CD4-positive, alpha-beta T cell treated with Interleukin-10 for 1 hour (primary cell): ENCODE measurements at regions not wholly inside any gene's neighbourhood (a gene's known extent, or its start where the extent isn't known, plus 50 kb on each side); places are given as distances from the start of the nearest gene placed in this dataset.
"Not testable (repeated sequence)": the region's sequence is repeated elsewhere in the genome, so short reads cannot be mapped to it uniquely, and the experiment has no call there.

Experiments used
- DNase-seq: peaks from one replicate; pipeline ENCODE4 v3.0.0-alpha.2; 2020

- DNase-seq = no peak
Measured at GRCh38 chr1:55888685-55889317, 673.6 kb upstream of the USP24 start.

- DNase-seq = no peak
Measured at GRCh38 chr1:55886856-55887712, 671.9 kb upstream of the USP24 start.

- DNase-seq = no peak
Measured at GRCh38 chr1:55885619-55886018, 670.5 kb upstream of the USP24 start.

- DNase-seq = no peak
Measured at GRCh38 chr1:55882931-55883330, 667.8 kb upstream of the USP24 start.

GRCh38 chr1:55879346-55879745, 664.2 kb upstream of the USP24 start:
- DNase-seq = no peak

- DNase-seq = no peak
Measured at GRCh38 chr1:55877437-55878232, 662.5 kb upstream of the USP24 start.

GRCh38 chr1:55876276-55877060, 661.3 kb upstream of the USP24 start:
- DNase-seq = no peak

GRCh38 chr1:55870106-55870505, 654.9 kb upstream of the USP24 start:
- DNase-seq = no peak

GRCh38 chr1:55869065-55869464, 653.9 kb upstream of the USP24 start:
- no peak for DNase-seq

GRCh38 chr1:55868026-55868425, 652.9 kb upstream of the USP24 start:
- DNase-seq = no peak

- DNase-seq = no peak
Measured at GRCh38 chr1:55867304-55867843, 652.2 kb upstream of the USP24 start.

- not testable (repeated sequence) for DNase-seq
Measured at GRCh38 chr1:55865778-55866177, 650.6 kb upstream of the USP24 start.

GRCh38 chr1:55864251-55864650, 649.1 kb upstream of the USP24 start:
- DNase-seq = no peak

GRCh38 chr1:55861676-55862340, 646.6 kb upstream of the USP24 start:
- no peak for DNase-seq

GRCh38 chr1:55860798-55861519, 645.8 kb upstream of the USP24 start:
- no peak for DNase-seq

GRCh38 chr1:55860326-55860725, 645.2 kb upstream of the USP24 start:
- no peak for DNase-seq

- no peak for DNase-seq
Measured at GRCh38 chr1:55854911-55855310, 639.7 kb upstream of the USP24 start.

- DNase-seq = no peak
Measured at GRCh38 chr1:55848906-55849305, 633.7 kb upstream of the USP24 start.

GRCh38 chr1:55846051-55846450, 630.9 kb upstream of the USP24 start:
- DNase-seq = no peak

GRCh38 chr1:55844322-55844721, 629.2 kb upstream of the USP24 start:
- DNase-seq = no peak

GRCh38 chr1:55839626-55840025, 624.5 kb upstream of the USP24 start:
- no peak for DNase-seq
